ENCODE measurements at regions not wholly inside any gene's neighbourhood (a gene's known extent, or its start where the extent isn't known, plus 50 kb on each side); places are given as distances from the start of the nearest gene placed in this dataset.

- no peak overlapping the region for H2AK5ac ChIP-seq (ENCODE audit: insufficient read length, low read length)
- H3K4me1 Mint-ChIP-seq: peaks cover 9 to 29% of the 10 kb centered on the region in 2 experiments
- H3K9ac ChIP-seq (ENCODE audit: extremely low read depth, insufficient read length, low read length): no peak overlapping the region
- H2BK12ac ChIP-seq (ENCODE audit: insufficient read length, low read depth, low read length): no peak overlapping the region
- H3K27me3 Mint-ChIP-seq (ENCODE audit: low read depth): peaks cover 16% of the 10 kb centered on the region
- no peak overlapping the region for H2AFZ ChIP-seq (ENCODE audit: low read length)
- H3K9me3 ChIP-seq (ENCODE audit: control insufficient read depth, low read depth, low read length): peaks cover 35% of the 10 kb centered on the region
- H3K4me3 Mint-ChIP-seq: no peak overlapping the region
- no peak overlapping the region for H3T11ph ChIP-seq (ENCODE audit: low read length)
- H3K18ac ChIP-seq (ENCODE audit: insufficient read length, low read depth, low read length): no peak overlapping the region
- H3K56ac ChIP-seq (ENCODE audit: insufficient read length, low read depth, low read length): no peak overlapping the region
- H2BK120ac ChIP-seq (ENCODE audit: low read depth, low read length, poor library complexity, severe bottlenecking): no peak overlapping the region
- H3K4me1 ChIP-seq (ENCODE audit: insufficient read depth, low read length): no peaks in the 10 kb centered on the region
- no peaks in the 10 kb centered on the region for H3K23me2 ChIP-seq (ENCODE audit: insufficient read length, low read depth, low read length, poor library complexity, severe bottlenecking)
- H3K23ac ChIP-seq (ENCODE audit: insufficient read length, low read depth, low read length): no peak overlapping the region
- H2BK5ac ChIP-seq (ENCODE audit: insufficient read length, low read length): no peak overlapping the region
- H4K91ac ChIP-seq (ENCODE audit: insufficient read length, low read depth, low read length): no peak overlapping the region
- no peak for TF ChIP-seq CTCF (conservative IDR thresholded peaks at IDR 0.05)
- no peaks in the 10 kb centered on the region for H3K79me2 ChIP-seq (ENCODE audit: insufficient read depth, low read length)
- no peak overlapping the region for H3K14ac ChIP-seq (ENCODE audit: insufficient read depth, low read length)
- no peak overlapping the region for H4K8ac ChIP-seq (replicated peaks; ENCODE audit: insufficient read length, low read depth, low read length)
- no CpG with 5 or more reads among the region's 7 CpGs for WGBS (ENCODE audit: extremely low coverage, insufficient read length, low lambda C conversion rate)
- no peak overlapping the region; a peak in 1 of 7 replicates for H3K27ac Mint-ChIP-seq
- H3K79me1 ChIP-seq (ENCODE audit: insufficient read depth, low read depth, low read length, poor library complexity, severe bottlenecking): no peaks in the 10 kb centered on the region
- no peak overlapping the region for H3K4me2 ChIP-seq (ENCODE audit: insufficient read depth, insufficient read length, low read length)
- H3K36me3 Mint-ChIP-seq (ENCODE audit: insufficient read depth in 1 of 3, low read depth in 3 of 3): no peaks in the 10 kb centered on the region
- DNase-seq: no peak
- H3K27me3 ChIP-seq (ENCODE audit: insufficient read depth, low read length): no peaks in the 10 kb centered on the region
- no peak overlapping the region for H3K4ac ChIP-seq (ENCODE audit: low read depth, low read length)
- H2BK15ac ChIP-seq (ENCODE audit: low read depth, low read length): no peak overlapping the region
- H2BK20ac ChIP-seq (ENCODE audit: low read depth, low read length, poor library complexity, severe bottlenecking): no peak overlapping the region
- H4K5ac ChIP-seq (ENCODE audit: insufficient read length, low read depth, low read length): no peak overlapping the region
- no peak overlapping the region for H3K27ac ChIP-seq (ENCODE audit: insufficient read length, low read depth, low read length)
- H4K20me1 ChIP-seq (ENCODE audit: control insufficient read depth, insufficient read depth, insufficient read length): no peaks in the 10 kb centered on the region
- H3K9me3 Mint-ChIP-seq: peaks cover 67 to 70% of the 10 kb centered on the region in 2 experiments
Measured at GRCh38 chrX:120752431-120753082, 122.7 kb upstream of the C1GALT1C1 start.
